Suprapubic skin (tissue), 4 donors: ENCODE measurements at regions not wholly inside any gene's neighbourhood (a gene's known extent, or its start where the extent isn't known, plus 50 kb on each side); places are given as distances from the start of the nearest gene placed in this dataset.

Source experiments
- DNase-seq, 2 donors: peaks; one replicate each; pipeline ENCODE4 v3.0.0-alpha.2; 2019; ENCODE audit warnings: low spot score in 2 of 2
- H3K27ac ChIP-seq: fragments of 200-600 bp; sonication (generic); one replicate; pipeline ENCODE4 v1.5.1; 2019
- H3K27me3 ChIP-seq: fragments of 200-600 bp; sonication (generic); one replicate; pipeline ENCODE4 v1.5.1; 2019
- H3K36me3 ChIP-seq: fragments of 200-600 bp; sonication (generic); one replicate; pipeline ENCODE4 v1.5.1; 2019
- H3K4me1 ChIP-seq: fragments of 200-600 bp; sonication (generic); one replicate; pipeline ENCODE4 v1.5.1; 2019
- H3K4me3 ChIP-seq: fragments of 200-600 bp; sonication (generic); one replicate; pipeline ENCODE4 v1.5.1; 2019; ENCODE audit warnings: mild to moderate bottlenecking
- H3K9me3 ChIP-seq: fragments of 200-600 bp; sonication (generic); one replicate; pipeline ENCODE4 v1.5.1; 2019
- CTCF ChIP-seq, 2 donors: fragments of 200-600 bp in 1 of 2; fragments of 450-650 bp in 1 of 2; sonication (generic) in 1 of 2; IDR thresholded peaks; one replicate each; pipeline ENCODE4 v1.5.1; 2016 to 2019; ENCODE audit warnings: antibody characterized with exemption in 2 of 2, mild to moderate bottlenecking in 1 of 2, moderate library complexity in 1 of 2
- EP300 ChIP-seq: sonication (generic); formaldehyde crosslinking; IDR thresholded peaks from one replicate; pipeline ENCODE4 v1.6.1; 2017; ENCODE audit warnings: antibody characterized with exemption
- POLR2A ChIP-seq, 2 donors: fragments of 450-650 bp; IDR thresholded peaks; one replicate each; pipeline ENCODE4 v1.6.1; 2017; ENCODE audit warnings: antibody characterized with exemption in 2 of 2, mild to moderate bottlenecking in 2 of 2, moderate library complexity in 2 of 2
- POLR2AphosphoS5 ChIP-seq, 3 donors: sonication (generic); formaldehyde crosslinking; IDR thresholded peaks; one replicate each; pipeline ENCODE4 v1.6.1; 2017; ENCODE audit warnings: antibody characterized with exemption in 3 of 3
- WGBS: methylation state at CpG from one replicate; pipeline ENCODE4 v1.1.5; 2018; 5-methylcytosine and 5-hydroxymethylcytosine counted together

DNA sequence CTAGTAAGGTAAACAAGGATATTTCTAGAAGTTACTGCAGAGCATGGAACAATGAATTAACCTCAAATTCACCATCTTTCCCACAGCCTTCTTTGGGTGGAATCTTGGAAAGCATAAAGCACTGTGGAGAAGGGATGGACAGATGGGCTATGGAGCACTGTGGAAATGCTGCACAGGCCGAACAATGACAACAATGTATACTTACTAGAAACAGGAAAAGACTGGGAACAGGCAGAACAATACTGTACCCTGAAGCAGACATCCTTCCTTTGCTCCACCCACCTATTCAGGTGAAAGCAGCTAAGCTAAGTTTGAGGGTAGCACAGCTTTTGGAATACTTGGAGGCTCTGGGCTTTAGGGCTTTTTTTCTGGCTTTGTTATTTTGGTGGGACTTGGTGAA, 250.6 kb upstream of the KLF8 start:
- H3K9me3 ChIP-seq, result no peaks in the 10 kb centered on the region
- no peak for TF ChIP-seq EP300
- no peak for TF ChIP-seq POLR2A (IDR thresholded peaks at IDR 0.05)
- TF ChIP-seq POLR2AphosphoS5 (IDR thresholded peaks at IDR 0.05), result no peak
- no peak for TF ChIP-seq CTCF (IDR thresholded peaks at IDR 0.05)
- 64% methylated on average over 1 of the region's 1 CpG for WGBS
- no peaks in the 10 kb centered on the region for H3K36me3 ChIP-seq
- no peak overlapping the region for H3K4me3 ChIP-seq
- H3K27me3 ChIP-seq, result no peaks in the 10 kb centered on the region
- no peaks in the 10 kb centered on the region for H3K4me1 ChIP-seq
- DNase-seq, result no peak
- H3K27ac ChIP-seq, result no peak overlapping the region

GRCh38 chrX:55996649-55997048, 235.5 kb upstream of the KLF8 start:
- DNase-seq, result no peak
- WGBS, result 56% methylated on average over 3 of the region's 3 CpGs
- H3K27me3 ChIP-seq, result no peaks in the 10 kb centered on the region
- no peak overlapping the region for H3K27ac ChIP-seq
- TF ChIP-seq POLR2AphosphoS5 (IDR thresholded peaks at IDR 0.05), result no peak
- TF ChIP-seq CTCF (IDR thresholded peaks at IDR 0.05), result no peak
- TF ChIP-seq POLR2A (IDR thresholded peaks at IDR 0.05), result no peak
- TF ChIP-seq EP300, result no peak
- H3K36me3 ChIP-seq, result no peaks in the 10 kb centered on the region
- no peak overlapping the region for H3K4me3 ChIP-seq
- no peaks in the 10 kb centered on the region for H3K4me1 ChIP-seq
- H3K9me3 ChIP-seq, result no peaks in the 10 kb centered on the region

GRCh38 chrX:56000174-56000573, 232.0 kb upstream of the KLF8 start:
- Histone ChIP-seq H3K36me3 (no peaks in the 10 kb centered on the region), H3K27me3 (no peaks in the 10 kb centered on the region), H3K4me1 (no peaks in the 10 kb centered on the region), H3K4me3 (no peak overlapping the region), H3K27ac (no peak overlapping the region), H3K9me3 (no peaks in the 10 kb centered on the region)
- DNase-seq, result no peak
- TF ChIP-seq POLR2A (IDR thresholded peaks at IDR 0.05), result no peak
- no peak for TF ChIP-seq POLR2AphosphoS5 (IDR thresholded peaks at IDR 0.05)
- no peak for TF ChIP-seq EP300
- no peak for TF ChIP-seq CTCF (IDR thresholded peaks at IDR 0.05)
- 33% methylated on average over 1 of the region's 1 CpG for WGBS

- DNase-seq, result no peak
- no peaks in the 10 kb centered on the region for H3K27me3 ChIP-seq
- no peak overlapping the region for H3K4me3 ChIP-seq
- no peaks in the 10 kb centered on the region for H3K9me3 ChIP-seq
- H3K4me1 ChIP-seq, result no peaks in the 10 kb centered on the region
- no peak overlapping the region for H3K27ac ChIP-seq
- no peaks in the 10 kb centered on the region for H3K36me3 ChIP-seq
- TF ChIP-seq POLR2A (IDR thresholded peaks at IDR 0.05), result no peak
- no peak for TF ChIP-seq POLR2AphosphoS5 (IDR thresholded peaks at IDR 0.05)
- no peak for TF ChIP-seq EP300
- no peak for TF ChIP-seq CTCF (IDR thresholded peaks at IDR 0.05)
These were observed 231.4 kb upstream of the KLF8 start for GRCh38 chrX:56000729-56001128.

GRCh38 chrX:56025872-56026571, 206.1 kb upstream of the KLF8 start:
- Histone ChIP-seq H3K27me3 (no peaks in the 10 kb centered on the region), H3K4me3 (no peak overlapping the region), H3K9me3 (no peaks in the 10 kb centered on the region), H3K4me1 (no peaks in the 10 kb centered on the region), H3K27ac (no peak overlapping the region), H3K36me3 (no peaks in the 10 kb centered on the region)
- no peak for TF ChIP-seq POLR2AphosphoS5 (IDR thresholded peaks at IDR 0.05)
- 82% methylated on average over 11 of the region's 11 CpGs for WGBS
- no peak for DNase-seq

- no peak for DNase-seq
- Histone ChIP-seq H3K36me3 (no peaks in the 10 kb centered on the region), H3K4me3 (no peak overlapping the region), H3K4me1 (no peaks in the 10 kb centered on the region), H3K27ac (no peak overlapping the region), H3K9me3 (no peaks in the 10 kb centered on the region), H3K27me3 (no peaks in the 10 kb centered on the region)
- WGBS, result 81% methylated on average over 4 of the region's 4 CpGs
- TF ChIP-seq EP300 (no peak), POLR2A (IDR thresholded peaks at IDR 0.05) (no peak), CTCF (IDR thresholded peaks at IDR 0.05) (no peak), POLR2AphosphoS5 (IDR thresholded peaks at IDR 0.05) (no peak)
These were observed 205.3 kb upstream of the KLF8 start for GRCh38 chrX:56026815-56027214.
